ENCODE measurements at regions not wholly inside any gene's neighbourhood (a gene's known extent, or its start where the extent isn't known, plus 50 kb on each side); places are given as distances from the start of the nearest gene placed in this dataset.

DNA sequence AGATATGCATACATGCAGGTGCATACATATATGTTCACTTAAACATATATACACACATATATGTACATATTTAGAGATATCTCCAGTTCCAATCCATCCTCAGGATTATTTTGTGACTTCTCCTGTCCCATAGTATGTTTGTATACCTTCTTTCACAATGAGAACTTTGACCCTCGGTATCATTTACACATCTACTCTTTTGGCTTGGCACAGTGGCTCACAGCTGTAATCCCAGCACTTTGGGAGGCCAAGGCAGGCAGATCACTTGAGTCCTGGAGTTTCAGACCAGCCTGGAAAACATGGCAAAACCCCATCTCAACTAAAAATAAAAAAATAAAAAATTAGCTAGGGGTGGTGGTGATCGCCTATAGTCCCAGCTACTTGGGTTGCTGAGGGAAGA is 148.1 kb upstream of the CCL2 start (continued):
- TF ChIP-seq, protein P1, sequence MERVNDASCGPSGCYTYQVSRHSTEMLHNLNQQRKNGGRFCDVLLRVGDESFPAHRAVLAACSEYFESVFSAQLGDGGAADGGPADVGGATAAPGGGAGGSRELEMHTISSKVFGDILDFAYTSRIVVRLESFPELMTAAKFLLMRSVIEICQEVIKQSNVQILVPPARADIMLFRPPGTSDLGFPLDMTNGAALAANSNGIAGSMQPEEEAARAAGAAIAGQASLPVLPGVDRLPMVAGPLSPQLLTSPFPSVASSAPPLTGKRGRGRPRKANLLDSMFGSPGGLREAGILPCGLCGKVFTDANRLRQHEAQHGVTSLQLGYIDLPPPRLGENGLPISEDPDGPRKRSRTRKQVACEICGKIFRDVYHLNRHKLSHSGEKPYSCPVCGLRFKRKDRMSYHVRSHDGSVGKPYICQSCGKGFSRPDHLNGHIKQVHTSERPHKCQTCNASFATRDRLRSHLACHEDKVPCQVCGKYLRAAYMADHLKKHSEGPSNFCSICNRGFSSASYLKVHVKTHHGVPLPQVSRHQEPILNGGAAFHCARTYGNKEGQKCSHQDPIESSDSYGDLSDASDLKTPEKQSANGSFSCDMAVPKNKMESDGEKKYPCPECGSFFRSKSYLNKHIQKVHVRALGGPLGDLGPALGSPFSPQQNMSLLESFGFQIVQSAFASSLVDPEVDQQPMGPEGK (CRISPR knock-in tag; IDR thresholded peaks at IDR 0.05), result no peak
- 0 out of 2 replicates have a peak, but pooled peaks have one; percentile 21 for TF ChIP-seq CEBPG (CRISPR knock-in tag; IDR thresholded peaks at IDR 0.05)
- TF ChIP-seq, protein P2, sequence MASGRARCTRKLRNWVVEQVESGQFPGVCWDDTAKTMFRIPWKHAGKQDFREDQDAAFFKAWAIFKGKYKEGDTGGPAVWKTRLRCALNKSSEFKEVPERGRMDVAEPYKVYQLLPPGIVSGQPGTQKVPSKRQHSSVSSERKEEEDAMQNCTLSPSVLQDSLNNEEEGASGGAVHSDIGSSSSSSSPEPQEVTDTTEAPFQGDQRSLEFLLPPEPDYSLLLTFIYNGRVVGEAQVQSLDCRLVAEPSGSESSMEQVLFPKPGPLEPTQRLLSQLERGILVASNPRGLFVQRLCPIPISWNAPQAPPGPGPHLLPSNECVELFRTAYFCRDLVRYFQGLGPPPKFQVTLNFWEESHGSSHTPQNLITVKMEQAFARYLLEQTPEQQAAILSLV (CRISPR knock-in tag; IDR thresholded peaks at IDR 0.05; ENCODE audit: borderline replicate concordance), result no peak
- no peak for TF ChIP-seq ZNF367 (CRISPR knock-in tag; IDR thresholded peaks at IDR 0.05; ENCODE audit: borderline replicate concordance)
- TF ChIP-seq ZNF674 (CRISPR knock-in tag; IDR thresholded peaks at IDR 0.05; ENCODE audit: low read depth), result no peak
- no peak for TF ChIP-seq HNRNPK (IDR thresholded peaks at IDR 0.05; ENCODE audit: low read depth, low read length, poor library complexity, severe bottlenecking)

DNA sequence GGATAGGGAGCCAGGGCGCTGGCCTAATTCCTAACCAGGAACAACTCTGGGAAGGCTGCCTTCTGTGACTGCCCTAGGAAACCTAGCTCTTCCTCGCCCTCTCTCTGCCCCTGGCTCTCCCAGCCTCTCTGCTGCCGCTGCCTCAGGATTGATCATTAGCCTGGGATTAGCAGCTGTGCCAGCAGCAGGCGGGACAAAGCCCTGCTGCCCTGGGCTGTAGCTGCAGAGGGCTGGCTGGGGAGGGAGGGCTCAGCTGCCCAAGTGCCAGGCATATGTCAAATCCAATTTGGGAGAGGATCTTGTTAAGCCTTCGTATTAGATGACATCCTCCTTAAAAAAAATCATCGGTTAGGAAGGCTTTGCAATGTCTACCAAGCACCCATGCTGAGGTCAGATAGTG is 144.8 kb upstream of the CCL2 start:
- CTCF ChIA-PET (ENCODE audit: low intra/inter-chr PET ratio, low total read pairs), result no interaction called here
- intact Hi-C loops (cut with micrococcal nuclease; ENCODE audit: unreplicated experiment), result no loop called here

More for the DNA sequence above, 144.8 kb upstream of the CCL2 start:
- H3K9me3 ChIP-seq (ENCODE audit: low read length), result no peaks in the 10 kb centered on the region
- FAIRE-seq (no peak), DNase-seq (ENCODE audit: low spot score) (no peak), ATAC-seq (no peak)
- no peak overlapping the region for H3K4me2 ChIP-seq (ENCODE audit: low read depth, low read length)
- no TSS peak for BruUV-seq (replicated peaks)
- WGBS (ENCODE audit: low lambda C conversion rate), result 5% methylated on average over 5 of the region's 6 CpGs
- H3K4me1 ChIP-seq (ENCODE audit: insufficient read depth, low read length), result 0 out of 2 replicates have a peak, but pooled peaks cover 7% of the 10 kb centered on the region
- H4K20me1 ChIP-seq (ENCODE audit: insufficient read depth, low read length), result no peaks in the 10 kb centered on the region
- no peak for TF ChIP-seq SOX5 (CRISPR knock-in tag; IDR thresholded peaks at IDR 0.05; ENCODE audit: borderline replicate concordance)
- TF ChIP-seq, protein P3, sequence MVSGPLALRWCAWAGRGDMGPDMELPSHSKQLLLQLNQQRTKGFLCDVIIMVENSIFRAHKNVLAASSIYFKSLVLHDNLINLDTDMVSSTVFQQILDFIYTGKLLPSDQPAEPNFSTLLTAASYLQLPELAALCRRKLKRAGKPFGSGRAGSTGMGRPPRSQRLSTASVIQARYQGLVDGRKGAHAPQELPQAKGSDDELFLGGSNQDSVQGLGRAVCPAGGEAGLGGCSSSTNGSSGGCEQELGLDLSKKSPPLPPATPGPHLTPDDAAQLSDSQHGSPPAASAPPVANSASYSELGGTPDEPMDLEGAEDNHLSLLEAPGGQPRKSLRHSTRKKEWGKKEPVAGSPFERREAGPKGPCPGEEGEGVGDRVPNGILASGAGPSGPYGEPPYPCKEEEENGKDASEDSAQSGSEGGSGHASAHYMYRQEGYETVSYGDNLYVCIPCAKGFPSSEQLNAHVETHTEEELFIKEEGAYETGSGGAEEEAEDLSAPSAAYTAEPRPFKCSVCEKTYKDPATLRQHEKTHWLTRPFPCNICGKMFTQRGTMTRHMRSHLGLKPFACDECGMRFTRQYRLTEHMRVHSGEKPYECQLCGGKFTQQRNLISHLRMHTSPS (CRISPR knock-in tag; IDR thresholded peaks at IDR 0.05; ENCODE audit: low read depth), result no peak
- TF ChIP-seq ZNF335 (CRISPR knock-in tag; IDR thresholded peaks at IDR 0.05), result no peak
- TF ChIP-seq ZNF614 (CRISPR knock-in tag; IDR thresholded peaks at IDR 0.05; ENCODE audit: borderline replicate concordance), result no peak
- no peak for TF ChIP-seq SSRP1 (CRISPR knock-in tag; IDR thresholded peaks at IDR 0.05)
- no peak for TF ChIP-seq ZNF160 (CRISPR knock-in tag; IDR thresholded peaks at IDR 0.05)
- TF ChIP-seq, protein P4, sequence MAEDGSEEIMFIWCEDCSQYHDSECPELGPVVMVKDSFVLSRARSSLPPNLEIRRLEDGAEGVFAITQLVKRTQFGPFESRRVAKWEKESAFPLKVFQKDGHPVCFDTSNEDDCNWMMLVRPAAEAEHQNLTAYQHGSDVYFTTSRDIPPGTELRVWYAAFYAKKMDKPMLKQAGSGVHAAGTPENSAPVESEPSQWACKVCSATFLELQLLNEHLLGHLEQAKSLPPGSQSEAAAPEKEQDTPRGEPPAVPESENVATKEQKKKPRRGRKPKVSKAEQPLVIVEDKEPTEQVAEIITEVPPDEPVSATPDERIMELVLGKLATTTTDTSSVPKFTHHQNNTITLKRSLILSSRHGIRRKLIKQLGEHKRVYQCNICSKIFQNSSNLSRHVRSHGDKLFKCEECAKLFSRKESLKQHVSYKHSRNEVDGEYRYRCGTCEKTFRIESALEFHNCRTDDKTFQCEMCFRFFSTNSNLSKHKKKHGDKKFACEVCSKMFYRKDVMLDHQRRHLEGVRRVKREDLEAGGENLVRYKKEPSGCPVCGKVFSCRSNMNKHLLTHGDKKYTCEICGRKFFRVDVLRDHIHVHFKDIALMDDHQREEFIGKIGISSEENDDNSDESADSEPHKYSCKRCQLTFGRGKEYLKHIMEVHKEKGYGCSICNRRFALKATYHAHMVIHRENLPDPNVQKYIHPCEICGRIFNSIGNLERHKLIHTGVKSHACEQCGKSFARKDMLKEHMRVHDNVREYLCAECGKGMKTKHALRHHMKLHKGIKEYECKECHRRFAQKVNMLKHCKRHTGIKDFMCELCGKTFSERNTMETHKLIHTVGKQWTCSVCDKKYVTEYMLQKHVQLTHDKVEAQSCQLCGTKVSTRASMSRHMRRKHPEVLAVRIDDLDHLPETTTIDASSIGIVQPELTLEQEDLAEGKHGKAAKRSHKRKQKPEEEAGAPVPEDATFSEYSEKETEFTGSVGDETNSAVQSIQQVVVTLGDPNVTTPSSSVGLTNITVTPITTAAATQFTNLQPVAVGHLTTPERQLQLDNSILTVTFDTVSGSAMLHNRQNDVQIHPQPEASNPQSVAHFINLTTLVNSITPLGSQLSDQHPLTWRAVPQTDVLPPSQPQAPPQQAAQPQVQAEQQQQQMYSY (CRISPR knock-in tag; IDR thresholded peaks at IDR 0.05), result no peak
- in situ Hi-C loops (cut with HindIII; ENCODE audit: extremely low pct_ligation_motif_present, low pct_unique_long_range_greater_than_20kb), result no loop called here
- H3K4me3 ChIP-seq (replicated peaks in 1 of 3; ENCODE audit: insufficient read depth in 1 of 3, low read depth in 2 of 3, low read length in 3 of 3), result no peak overlapping the region
- H3K27me3 ChIP-seq (ENCODE audit: control insufficient read depth in 1 of 2, insufficient read depth in 2 of 2, low read length in 2 of 2), result no peaks in the 10 kb centered on the region
- H3K36me3 ChIP-seq (replicated peaks in 1 of 2; ENCODE audit: control insufficient read depth in 1 of 2, insufficient read depth in 2 of 2, low read length in 2 of 2), result no peaks in the 10 kb centered on the region
- H2AFZ ChIP-seq (ENCODE audit: low read length), result no peak overlapping the region
- no peaks in the 10 kb centered on the region for H3K79me2 ChIP-seq (ENCODE audit: insufficient read depth, low read length)
- no peak overlapping the region for H3K27ac ChIP-seq (ENCODE audit: extremely low read length, insufficient read depth, low read length)
- H3K9ac ChIP-seq (ENCODE audit: insufficient read depth, low read depth, low read length), result no peak overlapping the region
- POLR2A ChIA-PET, result no interaction called here

All from HepG2 (cell line).